GM13977 (cell line): ENCODE measurements at regions not wholly inside any gene's neighbourhood (a gene's known extent, or its start where the extent isn't known, plus 50 kb on each side); places are given as distances from the start of the nearest gene placed in this dataset.

Experiments used
- DNase-seq: peaks from one replicate; pipeline ENCODE4 v3.0.0; 2012; ENCODE audit warnings: low spot score
- CTCF ChIP-seq: IDR thresholded peaks from 2 replicates; pipeline ENCODE4 v1.5.1; 2012; ENCODE audit warnings: mild to moderate bottlenecking, control low read depth; ENCODE audit not compliant: insufficient read depth; ENCODE audit errors: extremely low read depth, missing control alignments
- in situ Hi-C: fragments of 300-500 bp; cut with MboI; formaldehyde crosslinking; loops from one replicate; pipeline ENCODE4 v1.12.0; 2022; ENCODE audit warnings: low sequenced_read_pairs, low pct_unique_long_range_greater_than_20kb, mixed read lengths, inconsistent platforms; ENCODE audit not compliant: unreplicated experiment

DNA sequence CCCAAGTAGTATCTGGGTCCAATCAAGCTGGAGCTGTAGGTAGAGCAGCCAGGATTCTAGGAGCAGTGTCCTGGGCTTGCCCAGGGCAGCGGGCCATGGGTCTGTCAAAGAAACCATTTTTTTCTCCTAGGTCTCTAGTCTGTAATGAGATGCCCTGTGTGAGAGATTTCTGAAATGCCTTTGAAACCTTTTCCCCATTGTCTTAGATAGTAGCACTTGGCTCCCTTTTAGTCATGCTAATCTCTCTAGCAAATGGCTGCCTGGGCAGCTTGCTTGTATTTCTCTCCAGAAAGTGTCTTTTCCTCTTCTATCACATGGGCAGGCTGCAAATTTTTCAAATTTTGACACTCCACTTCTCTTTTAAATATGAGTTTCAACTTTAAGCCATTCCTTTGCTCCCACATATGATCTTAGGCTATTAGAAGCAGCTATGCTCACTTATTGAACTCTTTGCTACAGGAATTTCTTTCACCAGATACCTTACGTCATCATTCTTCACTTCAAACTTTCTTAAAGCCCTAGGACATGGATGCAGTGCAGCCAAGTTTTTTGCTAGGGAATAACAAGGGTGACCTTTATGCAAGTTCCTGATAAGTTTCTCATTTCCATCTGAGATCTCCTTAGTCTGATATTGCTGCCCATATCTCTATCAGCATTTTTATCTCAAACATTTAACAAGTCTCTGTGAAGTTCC, 890.2 kb upstream of the VRK2 start:
- TF ChIP-seq CTCF = no peak
- in situ Hi-C loops = no loop called here
- DNase-seq = no peak

GRCh38 chr2:57160976-57161375, 885.6 kb upstream of the VRK2 start:
- no peak for DNase-seq
- in situ Hi-C loops = no loop called here
- no peak for TF ChIP-seq CTCF

GRCh38 chr2:57177176-57177575, 869.4 kb upstream of the VRK2 start:
- no peak for TF ChIP-seq CTCF
- DNase-seq = no peak
- in situ Hi-C loops = no loop called here

- in situ Hi-C loops = no loop called here
- TF ChIP-seq CTCF = no peak
- no peak for DNase-seq
Measured at GRCh38 chr2:57180042-57180567, 866.5 kb upstream of the VRK2 start.

DNA sequence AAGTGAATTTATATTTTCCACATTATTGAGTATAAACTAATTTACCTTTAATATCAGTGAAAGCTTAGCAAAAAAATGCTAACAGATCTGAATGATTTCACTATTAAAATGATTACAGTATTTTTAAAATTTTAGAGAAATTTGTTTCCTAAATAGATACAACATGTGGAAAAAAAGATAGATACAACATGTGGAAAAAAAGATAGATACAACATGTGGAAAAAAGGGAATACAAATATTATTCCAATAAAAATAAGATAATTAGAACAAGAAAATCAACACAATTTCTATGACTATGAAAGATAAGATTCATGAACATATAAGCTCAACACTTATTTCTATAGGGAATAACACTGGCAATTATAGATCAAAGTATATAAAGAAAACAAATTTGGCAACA, 865.9 kb upstream of the VRK2 start:
- DNase-seq = no peak
- TF ChIP-seq CTCF = no peak
- in situ Hi-C loops = no loop called here

- no peak for DNase-seq
- in situ Hi-C loops = no loop called here
- no peak for TF ChIP-seq CTCF
Measured at GRCh38 chr2:57181315-57182038, 865.1 kb upstream of the VRK2 start.
